Stimulated activated CD8-positive, alpha-beta memory T cell treated with anti-CD3 and anti-CD28 coated beads, Interleukin-7, amount 100 ng/mL, for 48 hours (primary cell): ENCODE measurements at regions not wholly inside any gene's neighbourhood (a gene's known extent, or its start where the extent isn't known, plus 50 kb on each side); places are given as distances from the start of the nearest gene placed in this dataset.
"Not testable (repeated sequence)": the region's sequence is repeated elsewhere in the genome, so short reads cannot be mapped to it uniquely, and the experiment has no call there.

Experiments
- DNase-seq, 2 donors: peaks; one replicate each; pipeline ENCODE4 v3.0.0-alpha.2; 2020; ENCODE audit warnings: low read depth in 1 of 2; ENCODE audit errors: extremely low read depth in 1 of 2

GRCh38 chr7:142507066-142507465, 242.2 kb upstream of the PRSS1 start:
- DNase-seq = not testable (repeated sequence)

DNA sequence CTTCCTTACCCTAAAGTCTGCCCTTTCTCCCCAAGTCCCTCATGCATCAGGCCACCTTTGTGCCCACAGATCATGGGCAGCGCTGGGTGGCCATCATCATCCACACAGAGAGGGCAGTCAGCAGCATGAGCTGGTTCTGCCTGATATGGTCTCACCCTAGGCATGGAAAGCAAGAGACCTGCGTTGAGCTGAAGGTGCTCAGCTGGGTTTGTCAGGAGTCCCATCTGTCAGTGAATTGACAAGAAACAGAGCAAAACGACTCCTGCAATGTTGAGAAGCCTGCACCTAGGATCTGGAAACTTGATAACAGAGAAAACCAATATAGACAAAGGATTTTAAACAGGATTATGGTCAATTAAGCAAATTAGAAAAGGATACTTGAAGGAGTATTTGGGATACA, 242.7 kb upstream of the PRSS1 start:
- no peak for DNase-seq

GRCh38 chr7:142503949-142504348, 245.3 kb upstream of the PRSS1 start:
- DNase-seq = not testable (repeated sequence)

- DNase-seq = no peak
Measured at GRCh38 chr7:142503036-142503435, 245.2 kb upstream of the PRSS58 start.

DNA sequence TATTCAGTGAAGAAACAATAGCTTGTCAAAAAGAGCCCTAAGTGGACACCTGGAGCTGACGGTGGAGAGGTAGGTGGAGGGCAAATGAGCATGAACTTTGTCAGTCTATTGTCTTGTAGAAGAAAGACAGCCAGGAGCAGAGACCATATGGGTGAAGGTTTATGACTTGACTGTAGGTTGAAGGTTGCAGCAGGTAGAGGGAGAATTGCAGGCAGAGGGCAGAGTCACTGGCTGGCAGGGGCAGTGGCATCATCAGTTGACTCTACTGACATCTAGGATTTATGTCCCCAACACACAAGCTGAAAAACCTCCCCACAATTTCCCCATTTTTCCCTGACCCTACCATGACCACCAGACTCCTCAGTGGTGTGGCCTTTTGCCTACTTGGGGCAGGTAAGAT, 243.6 kb upstream of the PRSS58 start:
- DNase-seq = no peak

GRCh38 chr7:142500366-142500765, 242.5 kb upstream of the PRSS58 start:
- DNase-seq = no peak

DNA sequence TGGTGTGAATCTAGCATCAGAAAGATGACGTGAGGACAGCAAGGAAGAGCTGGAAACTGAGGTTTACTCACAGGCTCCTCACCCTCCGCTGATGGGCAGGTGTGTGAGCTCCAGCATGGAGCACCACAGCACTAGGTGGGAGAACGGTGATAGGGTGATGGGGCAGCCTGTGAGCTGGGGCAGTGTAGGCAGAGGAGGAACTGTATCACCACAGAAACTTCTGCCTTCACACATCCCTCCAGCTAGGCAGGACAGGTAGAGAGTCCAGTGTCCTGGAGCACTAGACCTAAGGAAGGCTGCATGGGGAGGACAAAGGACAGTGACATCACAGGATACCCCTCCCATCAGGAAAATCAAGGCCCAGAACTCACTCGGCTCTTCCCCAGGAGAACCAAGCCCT, 241.8 kb upstream of the PRSS58 start:
- no peak for DNase-seq

DNA sequence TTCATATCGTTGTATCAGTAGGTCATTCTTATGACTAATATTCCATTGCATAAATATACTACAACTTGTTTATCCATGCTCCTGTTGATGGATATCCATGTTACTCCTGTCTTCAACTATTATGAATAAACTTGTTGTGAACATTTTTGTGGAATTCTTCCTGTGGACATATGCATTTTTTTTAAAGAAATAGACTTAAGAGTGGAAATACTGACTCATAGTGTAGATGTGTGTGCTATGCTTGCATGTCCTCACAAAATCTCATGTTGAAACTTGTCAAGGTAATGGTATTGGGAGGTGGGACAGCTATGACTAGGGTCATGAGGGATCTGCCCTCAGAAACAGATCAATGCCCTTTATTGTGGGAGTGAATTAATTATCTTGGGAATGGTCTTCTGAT, 240.5 kb upstream of the PRSS58 start:
- no peak for DNase-seq

GRCh38 chr7:142496545-142496991, 238.7 kb upstream of the PRSS58 start:
- DNase-seq = no peak

- not testable (repeated sequence) for DNase-seq
Measured at GRCh38 chr7:142495879-142496278, 238.0 kb upstream of the PRSS58 start.

DNA sequence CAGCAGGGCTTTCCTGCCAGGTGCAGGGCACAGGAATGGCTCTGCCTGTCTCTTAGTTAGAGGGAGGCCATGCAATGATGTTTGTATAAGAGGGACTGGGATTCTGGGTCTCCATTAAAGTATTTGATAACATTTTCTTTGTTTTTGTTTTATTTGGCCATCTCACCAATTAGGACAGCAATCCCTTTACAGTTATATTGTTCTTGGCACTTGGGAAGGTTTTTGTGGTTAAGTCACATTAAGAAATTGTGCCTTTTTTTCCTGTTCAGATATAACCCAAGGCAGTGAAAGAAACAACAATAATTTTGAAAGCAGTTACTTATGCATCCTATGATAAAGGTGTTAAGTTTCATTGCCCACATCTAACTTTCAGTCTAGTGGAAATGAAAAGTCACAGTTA, 237.4 kb upstream of the PRSS58 start:
- not testable (repeated sequence) for DNase-seq

DNA sequence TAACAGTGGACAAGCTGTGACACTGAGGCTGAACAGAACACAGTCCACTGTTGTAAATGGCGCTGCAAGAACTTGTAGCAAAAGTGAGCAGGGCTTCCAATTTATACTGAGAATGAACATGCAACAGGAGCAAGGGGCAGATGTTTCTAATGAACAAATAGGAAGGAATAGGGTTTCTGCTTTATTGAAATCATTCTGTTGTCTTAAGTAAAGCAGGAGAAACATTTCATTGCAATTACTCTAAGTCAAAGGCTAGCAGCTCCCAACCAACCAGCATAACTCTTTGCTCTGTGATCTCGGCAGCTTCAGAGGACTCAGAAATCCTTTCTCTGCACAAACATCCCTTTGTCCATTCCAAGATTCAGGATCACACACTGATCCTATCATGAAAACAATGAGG, 236.2 kb upstream of the PRSS58 start:
- no peak for DNase-seq

DNA sequence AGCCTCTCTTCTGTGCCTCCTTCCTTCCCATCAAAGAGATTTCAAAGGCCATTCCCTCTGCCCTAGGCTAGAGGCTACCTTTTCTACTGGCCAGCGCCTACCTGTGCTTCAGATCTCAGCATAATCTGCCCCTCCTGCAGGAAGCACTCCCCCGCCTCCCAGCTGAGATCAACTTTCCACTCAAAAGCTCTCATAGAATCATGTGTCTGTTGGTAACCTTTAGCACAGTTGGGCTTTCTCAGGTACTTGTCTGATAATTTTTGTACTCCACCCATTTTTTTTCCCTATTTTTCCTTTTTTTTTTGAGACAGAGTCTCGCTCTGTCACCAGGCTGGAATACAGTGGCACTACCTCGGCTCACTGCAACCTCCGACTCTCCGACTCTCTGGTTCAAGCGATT, 231.0 kb upstream of the PRSS58 start:
- no peak for DNase-seq

GRCh38 chr7:142488036-142488633, 230.3 kb upstream of the PRSS58 start:
- DNase-seq = no peak

DNA sequence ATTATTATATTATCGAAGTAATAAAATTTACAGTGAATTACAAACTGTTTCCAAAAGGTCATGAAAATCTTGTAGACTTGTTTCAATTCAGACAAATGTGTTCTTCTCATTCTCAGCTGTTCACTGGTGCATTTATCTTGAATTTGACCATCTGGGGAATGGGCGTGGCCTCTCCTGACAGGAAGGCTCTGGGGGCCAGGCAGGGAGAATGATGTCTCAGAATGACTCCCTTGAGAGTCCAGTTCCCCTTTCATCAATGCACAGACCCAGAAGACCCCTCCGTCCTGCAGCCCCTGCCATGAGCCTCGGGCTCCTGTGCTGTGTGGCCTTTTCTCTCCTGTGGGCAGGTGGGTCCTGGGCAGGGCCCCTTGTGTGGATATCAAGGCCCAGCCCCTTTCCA, 229.7 kb upstream of the PRSS58 start:
- not testable (repeated sequence) for DNase-seq

- no peak for DNase-seq
Measured at GRCh38 chr7:142487124-142487523, 229.3 kb upstream of the PRSS58 start.

- no peak for DNase-seq
Measured at GRCh38 chr7:142485617-142486226, 227.9 kb upstream of the PRSS58 start.

DNA sequence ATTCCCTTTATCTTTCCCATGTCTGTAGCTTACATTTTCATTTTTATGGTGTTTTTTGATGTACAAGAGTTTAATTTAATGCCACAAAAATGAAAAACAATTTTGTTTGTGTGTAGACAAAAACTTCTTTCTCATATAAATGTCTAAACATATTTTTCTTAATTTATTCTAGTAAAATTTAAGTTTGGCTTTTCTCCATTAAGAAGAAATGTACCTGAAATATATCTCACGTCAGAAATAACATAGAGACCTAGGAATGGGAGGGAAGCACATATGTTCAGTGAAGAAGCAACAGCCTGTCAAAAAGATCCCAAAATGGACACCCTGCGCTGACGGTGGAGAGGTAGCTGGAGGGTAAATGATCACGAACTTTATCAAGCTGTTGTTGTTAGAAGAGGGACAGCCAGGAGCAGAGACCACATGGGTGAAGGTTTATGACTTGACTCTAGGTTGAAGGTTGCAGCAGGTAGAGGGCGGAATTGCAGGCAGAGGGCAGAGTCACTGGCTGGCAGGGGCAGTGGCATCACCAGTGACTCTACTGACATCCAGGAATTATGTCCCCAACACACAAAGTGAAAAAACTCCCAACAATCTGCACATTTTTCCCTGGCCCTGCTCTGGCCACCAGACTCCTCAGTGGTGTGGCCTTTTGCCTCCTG, 225.9 kb upstream of the PRSS58 start:
- no peak for DNase-seq

DNA sequence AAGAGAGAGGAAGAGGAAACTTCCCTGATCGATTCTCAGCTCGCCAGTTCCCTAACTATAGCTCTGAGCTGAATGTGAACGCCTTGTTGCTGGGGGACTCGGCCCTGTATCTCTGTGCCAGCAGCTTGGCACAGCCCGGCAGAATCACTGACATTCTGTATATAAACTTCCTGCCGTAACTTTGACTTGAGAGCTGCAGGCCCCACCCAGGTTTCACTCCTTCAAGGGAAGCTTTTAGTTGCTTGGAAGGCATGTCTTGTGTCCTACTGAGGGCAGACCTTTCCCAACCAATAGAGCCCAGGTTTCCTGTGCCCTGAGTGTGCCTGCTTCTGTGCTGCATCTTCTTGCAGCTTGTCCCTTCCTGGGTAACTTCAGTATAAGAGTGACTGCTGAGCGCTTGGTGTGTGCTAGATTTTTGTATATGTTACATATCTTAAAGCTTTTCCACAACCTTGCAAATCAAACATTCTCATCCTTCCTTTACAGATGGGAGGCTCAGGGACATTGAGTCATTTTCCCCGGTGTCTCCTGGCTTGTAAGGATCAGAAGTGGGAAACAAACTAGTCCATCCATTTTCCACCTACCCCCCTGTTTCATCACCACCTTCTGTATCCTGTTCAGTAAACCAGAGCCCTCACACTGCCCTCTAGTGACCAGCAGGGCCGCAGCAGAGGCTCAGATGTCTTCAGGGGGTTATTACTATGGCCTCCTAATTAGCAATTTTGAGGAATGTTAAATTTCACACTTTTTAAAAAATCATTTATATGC, 225.2 kb upstream of the PRSS58 start:
- DNase-seq = peak in 1 of 2 donors; percentile 32

- no peak for DNase-seq
Measured at GRCh38 chr7:142481548-142481947, 223.7 kb upstream of the PRSS58 start.

DNA sequence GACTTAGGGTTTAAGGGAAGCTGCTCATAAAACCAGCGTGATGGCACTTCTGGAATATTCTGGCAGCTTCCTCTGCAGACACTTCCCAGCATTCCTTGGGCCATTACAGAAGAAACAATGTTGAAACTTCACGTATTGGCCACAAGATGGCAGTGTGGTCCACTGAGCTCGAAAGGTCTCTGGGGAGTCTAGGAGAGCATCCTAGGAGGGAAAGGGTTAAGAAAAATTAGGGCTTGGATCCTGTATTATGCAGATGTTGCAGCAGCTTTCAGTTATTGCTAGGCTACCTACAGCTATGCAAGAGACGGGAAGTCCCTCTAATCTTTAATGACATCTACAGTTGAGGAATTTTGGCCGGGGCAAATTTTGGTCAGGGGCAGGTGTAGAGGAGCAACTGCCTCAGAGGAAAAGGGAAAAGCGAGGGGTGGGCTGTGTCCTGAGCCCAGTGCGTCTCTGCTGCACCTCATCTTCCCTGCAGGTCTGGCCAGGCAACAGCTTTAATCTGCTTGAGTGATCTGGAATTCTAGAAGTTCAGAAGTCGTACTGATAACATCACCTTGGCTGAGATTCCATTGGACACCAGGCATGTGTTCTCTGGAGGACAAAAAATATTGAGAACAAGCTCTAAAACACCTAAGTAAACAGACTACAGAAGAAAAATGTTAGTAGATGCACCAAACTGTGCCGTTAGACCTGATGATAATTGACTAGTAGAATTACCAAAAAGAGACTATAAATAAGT, 220.8 kb upstream of the PRSS58 start:
- no peak for DNase-seq
